Caco-2 (cell line): ENCODE measurements at regions not wholly inside any gene's neighbourhood (a gene's known extent, or its start where the extent isn't known, plus 50 kb on each side); places are given as distances from the start of the nearest gene placed in this dataset.

Experiments used
- BruUV-seq: library from RNA; stranded (reverse); fragments of 400-500 nt; replicated peaks from 2 replicates; lab custom pipeline; 2021; lab: Mats Ljungman, UMichigan
- CTCF ChIA-PET: fragments of 300-600 bp; sonication (Branson Sonifier 250); formaldehyde crosslinking; loops from one replicate; lab custom pipeline; 2022; ENCODE audit warnings: antibody characterized with exemption; lab: Charles Lee
- POLR2A ChIA-PET: fragments of 300-600 bp; sonication (Branson Sonifier 250); formaldehyde crosslinking; loops from one replicate; lab custom pipeline; 2022; ENCODE audit warnings: antibody characterized with exemption; lab: Charles Lee
- DNase-seq, 2 experiments: peaks; one replicate each; pipeline versions ENCODE4 v3.0.0 to v3.0.0-alpha.2; 2020 to 2022
- H3K27me3 ChIP-seq: replicated peaks from 2 replicates; pipeline ENCODE4 v1.6.0; 2011; ENCODE audit warnings: low read length; ENCODE audit not compliant: control insufficient read depth, insufficient read depth
- H3K36me3 ChIP-seq: 2 replicates; pipeline ENCODE4 v1.5.1; 2011; ENCODE audit warnings: low read length; ENCODE audit not compliant: control insufficient read depth, insufficient read depth
- H3K4me1 ChIP-seq: fragments of 250-450 bp; sonication (Bioruptor Pico); 2 replicates; pipeline ENCODE4 v1.5.1; 2020; ENCODE audit warnings: mild to moderate bottlenecking
- H3K4me3 ChIP-seq: 2 replicates; pipeline ENCODE4 v1.5.1; 2011; ENCODE audit warnings: low read depth, mild to moderate bottlenecking, control low read depth, low read length
- H3K9me3 ChIP-seq: fragments of 250-450 bp; sonication (Bioruptor Pico); 2 replicates; pipeline ENCODE4 v1.5.1; 2020; ENCODE audit warnings: mild to moderate bottlenecking, moderate library complexity
- H3K27ac Mint-ChIP-seq: one replicate; pipeline ENCODE4 v1.8.0; 2022; ENCODE audit warnings: mixed read lengths; ENCODE audit not compliant: unreplicated experiment
- H3K27me3 Mint-ChIP-seq: one replicate; pipeline ENCODE4 v1.8.0; 2022; ENCODE audit warnings: mixed read lengths; ENCODE audit not compliant: insufficient read depth, unreplicated experiment
- H3K36me3 Mint-ChIP-seq: one replicate; pipeline ENCODE4 v1.8.0; 2022; ENCODE audit warnings: mild to moderate bottlenecking, mixed read lengths; ENCODE audit not compliant: insufficient read depth, unreplicated experiment
- H3K4me1 Mint-ChIP-seq: one replicate; pipeline ENCODE4 v1.8.0; 2022; ENCODE audit warnings: low read depth, mixed read lengths; ENCODE audit not compliant: unreplicated experiment
- H3K4me3 Mint-ChIP-seq: one replicate; pipeline ENCODE4 v1.8.0; 2022; ENCODE audit warnings: mild to moderate bottlenecking, moderate library complexity, mixed read lengths; ENCODE audit not compliant: unreplicated experiment
- H3K9me3 Mint-ChIP-seq: one replicate; pipeline ENCODE4 v1.8.0; 2022; ENCODE audit warnings: mixed read lengths; ENCODE audit not compliant: unreplicated experiment
- CTCF ChIP-seq, 2 experiments: fragments of 200-600 bp in 1 of 2; IDR thresholded peaks; 1 replicate in 1 of 2; 2 replicates in 1 of 2; pipeline versions ENCODE4 v1.5.1 to v1.8.0; 2011 to 2022; ENCODE audit warnings: antibody characterized with exemption in 1 of 2, control low read depth in 1 of 2, inconsistent platforms in 1 of 2, low read depth in 1 of 2, low read length in 1 of 2, mild to moderate bottlenecking in 1 of 2, moderate library complexity in 1 of 2; ENCODE audit not compliant: insufficient read depth in 1 of 2, severe bottlenecking in 1 of 2, unreplicated experiment in 1 of 2
- intact Hi-C: fragments of 100-400 bp; cut with micrococcal nuclease; formaldehyde crosslinking; loops from one replicate; pipeline ENCODE4 v1.10.0; 2022; ENCODE audit not compliant: unreplicated experiment

DNA sequence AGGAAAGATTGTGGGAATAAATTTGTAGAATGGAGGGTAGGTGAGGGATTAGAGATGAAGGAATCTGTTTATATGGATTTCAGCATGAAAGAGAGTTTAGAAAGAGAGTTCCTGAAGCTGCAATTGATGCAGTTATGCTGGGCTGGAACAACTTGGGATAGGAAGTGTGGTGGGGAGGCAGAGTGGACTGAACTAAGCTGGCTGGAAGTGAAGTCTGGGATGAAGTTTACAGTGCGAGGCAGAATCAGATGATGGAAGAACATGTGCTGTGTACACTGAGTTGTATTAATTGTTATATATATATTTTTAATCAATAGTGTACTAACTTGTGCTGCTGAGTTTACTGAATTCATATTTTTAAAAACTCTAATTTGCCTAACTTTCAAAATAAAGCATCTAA is 461.9 kb downstream of the SPRY1 start:
- Mint-ChIP-seq H3K27me3 (no peaks in the 10 kb centered on the region), H3K36me3 (no peaks in the 10 kb centered on the region), H3K9me3 (no peaks in the 10 kb centered on the region), H3K27ac (no peak overlapping the region), H3K4me1 (no peaks in the 10 kb centered on the region), H3K4me3 (no peak overlapping the region)
- no peak for DNase-seq
- H3K4me3 ChIP-seq: no peak overlapping the region
- intact Hi-C loops: no loop called here
- H3K36me3 ChIP-seq: no peaks in the 10 kb centered on the region
- BruUV-seq: no TSS peak
- H3K4me1 ChIP-seq: peaks cover 8% of the 10 kb centered on the region
- POLR2A ChIA-PET: no interaction called here
- H3K27me3 ChIP-seq: no peaks in the 10 kb centered on the region
- H3K9me3 ChIP-seq: no peaks in the 10 kb centered on the region
- no peak for TF ChIP-seq CTCF (IDR thresholded peaks at IDR 0.05; ENCODE audit: insufficient read depth in 1 of 2, low read depth in 1 of 2, low read length in 1 of 2, severe bottlenecking in 1 of 2, unreplicated experiment in 1 of 2)
- CTCF ChIA-PET: no interaction called here

- H3K27me3 Mint-ChIP-seq: no peaks in the 10 kb centered on the region
- no peak for DNase-seq
- no peaks in the 10 kb centered on the region for H3K9me3 Mint-ChIP-seq
- H3K4me3 Mint-ChIP-seq: no peak overlapping the region
- Histone ChIP-seq H3K27me3 (no peaks in the 10 kb centered on the region), H3K4me3 (no peak overlapping the region), H3K4me1 (no peaks in the 10 kb centered on the region), H3K36me3 (no peaks in the 10 kb centered on the region), H3K9me3 (no peaks in the 10 kb centered on the region)
- intact Hi-C loops: no loop called here
- TF ChIP-seq CTCF (IDR thresholded peaks at IDR 0.05; ENCODE audit: insufficient read depth in 1 of 2, low read depth in 1 of 2, low read length in 1 of 2, severe bottlenecking in 1 of 2, unreplicated experiment in 1 of 2): no peak
- no peaks in the 10 kb centered on the region for H3K36me3 Mint-ChIP-seq
- no peak overlapping the region for H3K27ac Mint-ChIP-seq
- POLR2A ChIA-PET: no interaction called here
- no TSS peak for BruUV-seq
- CTCF ChIA-PET: no interaction called here
- H3K4me1 Mint-ChIP-seq: no peaks in the 10 kb centered on the region
Observed at GRCh38 chr4:123862812-123863211, 466.2 kb downstream of the SPRY1 start.

- TF ChIP-seq CTCF (IDR thresholded peaks at IDR 0.05; ENCODE audit: insufficient read depth in 1 of 2, low read depth in 1 of 2, low read length in 1 of 2, severe bottlenecking in 1 of 2, unreplicated experiment in 1 of 2): no peak
- H3K4me3 ChIP-seq: no peak overlapping the region
- no peaks in the 10 kb centered on the region for H3K9me3 ChIP-seq
- no peaks in the 10 kb centered on the region for H3K27me3 ChIP-seq
- CTCF ChIA-PET: no interaction called here
- no peaks in the 10 kb centered on the region; the same call in 1 of the 2 replicates for H3K4me1 ChIP-seq
- no peak overlapping the region for H3K4me3 Mint-ChIP-seq
- no TSS peak for BruUV-seq
- H3K27ac Mint-ChIP-seq: no peak overlapping the region
- H3K9me3 Mint-ChIP-seq: no peaks in the 10 kb centered on the region
- no peaks in the 10 kb centered on the region for H3K4me1 Mint-ChIP-seq
- intact Hi-C loops: no loop called here
- no peaks in the 10 kb centered on the region for H3K27me3 Mint-ChIP-seq
- DNase-seq: no peak
- POLR2A ChIA-PET: no interaction called here
- H3K36me3 Mint-ChIP-seq: no peaks in the 10 kb centered on the region
- H3K36me3 ChIP-seq: no peaks in the 10 kb centered on the region
Observed at GRCh38 chr4:123866796-123867195, 470.2 kb downstream of the SPRY1 start.
